NCI-H2227 (cell line): ENCODE measurements at regions not wholly inside any gene's neighbourhood (a gene's known extent, or its start where the extent isn't known, plus 50 kb on each side); places are given as distances from the start of the nearest gene placed in this dataset.
"Not testable (repeated sequence)": the region's sequence is repeated elsewhere in the genome, so short reads cannot be mapped to it uniquely, and the experiment has no call there.

ENCODE experiments used
- DNase-seq: peaks from one replicate; lab custom pipeline; 2025; ENCODE audit not compliant: unreplicated experiment; lab: John Stamatoyannopoulos, UW

- DNase-seq, result no peak
Observed at GRCh38 chr13:88189728-88190127, 518.6 kb downstream of the SLITRK5 start.

- no peak for DNase-seq
Observed at GRCh38 chr13:88196106-88196505, 524.9 kb downstream of the SLITRK5 start.

- no peak for DNase-seq
Observed at GRCh38 chr13:88217372-88217771, 546.2 kb downstream of the SLITRK5 start.

- DNase-seq, result no peak
Observed at GRCh38 chr13:88217883-88218282, 546.7 kb downstream of the SLITRK5 start.

GRCh38 chr13:88223958-88224357 lies 552.8 kb downstream of the SLITRK5 start:
- no peak for DNase-seq

- DNase-seq, result no peak
Observed at GRCh38 chr13:88235441-88235840, 564.3 kb downstream of the SLITRK5 start.

GRCh38 chr13:88246239-88246638 lies 575.1 kb downstream of the SLITRK5 start:
- DNase-seq, result no peak

GRCh38 chr13:88248393-88248792 lies 577.2 kb downstream of the SLITRK5 start:
- no peak for DNase-seq

- DNase-seq, result no peak
Observed at GRCh38 chr13:88257706-88258105, 586.5 kb downstream of the SLITRK5 start.

- DNase-seq, result no peak
Observed at GRCh38 chr13:88263808-88264207, 592.6 kb downstream of the SLITRK5 start.

- DNase-seq, result no peak
Observed at GRCh38 chr13:88281841-88282240, 610.7 kb downstream of the SLITRK5 start.

- DNase-seq, result no peak
Observed at GRCh38 chr13:88285329-88285728, 614.2 kb downstream of the SLITRK5 start.

GRCh38 chr13:88288326-88288725 lies 617.2 kb downstream of the SLITRK5 start:
- DNase-seq, result no peak

GRCh38 chr13:88291731-88292130 lies 620.6 kb downstream of the SLITRK5 start:
- not testable (repeated sequence) for DNase-seq

GRCh38 chr13:88294368-88294767 lies 623.2 kb downstream of the SLITRK5 start:
- peak; percentile 26 for DNase-seq

- DNase-seq, result no peak
Observed at GRCh38 chr13:88303157-88303556, 632.0 kb downstream of the SLITRK5 start.

- DNase-seq, result no peak
Observed at GRCh38 chr13:88303605-88304004, 632.4 kb downstream of the SLITRK5 start.

GRCh38 chr13:88314496-88314895 lies 643.3 kb downstream of the SLITRK5 start:
- no peak for DNase-seq

GRCh38 chr13:88329066-88329465 lies 657.9 kb downstream of the SLITRK5 start:
- DNase-seq, result no peak

GRCh38 chr13:88339271-88339741 lies 668.1 kb downstream of the SLITRK5 start:
- DNase-seq, result peak; percentile 1

- DNase-seq, result no peak
Observed at GRCh38 chr13:88345171-88345847, 674.1 kb downstream of the SLITRK5 start.

- no peak for DNase-seq
Observed at GRCh38 chr13:88360761-88361160, 689.6 kb downstream of the SLITRK5 start.

- DNase-seq, result no peak
Observed at GRCh38 chr13:88369866-88370265, 698.7 kb downstream of the SLITRK5 start.
